Effector CD4-positive, alpha-beta T cell (primary cell): ENCODE measurements at regions not wholly inside any gene's neighbourhood (a gene's known extent, or its start where the extent isn't known, plus 50 kb on each side); places are given as distances from the start of the nearest gene placed in this dataset.

Source experiments
- DNase-seq: peaks from one replicate; pipeline ENCODE4 v3.0.0-alpha.2; 2020

DNA sequence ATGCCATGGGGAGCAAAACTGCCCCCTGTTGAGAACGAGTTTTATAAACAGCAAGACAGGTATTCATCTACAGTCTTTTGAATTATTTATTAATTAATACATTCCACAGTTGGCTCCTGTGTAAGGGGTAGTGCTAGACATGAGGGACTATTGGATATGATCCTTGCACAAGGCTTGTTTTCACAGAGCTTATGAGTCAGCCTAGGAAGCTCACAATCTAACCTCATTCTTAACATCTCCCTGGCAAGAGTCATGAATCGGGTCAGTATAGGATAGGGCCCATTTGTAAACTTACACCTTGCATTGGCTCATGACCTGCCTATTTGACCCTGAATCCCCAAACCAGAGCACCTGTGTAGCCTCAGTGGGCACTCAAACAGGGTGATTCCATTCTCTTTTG, 209.1 kb upstream of the HCCS start:
- no peak for DNase-seq

DNA sequence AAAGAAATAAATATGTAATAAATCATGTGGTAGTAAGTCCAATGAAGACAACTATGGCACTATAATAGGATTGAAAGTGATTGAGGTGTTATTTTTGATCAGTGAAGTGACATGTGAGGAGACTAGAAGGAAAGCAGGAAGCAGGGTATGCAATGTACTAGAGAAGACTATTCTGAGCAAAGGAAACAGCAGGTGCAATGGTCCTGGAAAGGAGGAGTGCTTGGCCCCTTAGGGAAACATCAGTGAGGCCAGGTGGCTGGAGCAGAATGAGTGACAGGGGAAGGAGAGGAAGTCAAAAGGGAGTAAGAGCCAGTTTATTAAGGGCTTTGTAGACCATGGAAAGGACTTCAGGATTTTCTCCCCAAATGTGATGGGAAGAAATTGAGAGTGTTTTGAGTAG, 207.6 kb upstream of the HCCS start:
- DNase-seq, result no peak

DNA sequence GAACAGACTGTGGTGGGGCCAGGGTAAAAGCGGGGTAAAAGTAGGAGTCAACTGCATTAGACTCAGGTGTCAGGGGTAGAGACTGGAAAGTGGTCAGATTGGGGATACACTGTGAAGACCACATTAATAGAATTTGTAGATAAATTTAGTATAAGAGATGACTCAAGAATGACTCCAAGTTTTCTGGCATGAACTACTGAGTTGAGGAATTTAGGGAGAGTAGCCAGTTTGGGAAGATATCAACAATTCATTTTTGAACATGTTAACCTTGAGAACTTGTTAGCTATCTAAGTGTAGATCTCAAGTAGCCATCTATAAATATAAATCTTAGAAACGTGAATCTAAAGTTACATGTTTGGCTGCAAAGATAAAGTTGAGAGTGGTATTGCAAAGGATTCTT, 206.9 kb upstream of the HCCS start:
- DNase-seq, result no peak

DNA sequence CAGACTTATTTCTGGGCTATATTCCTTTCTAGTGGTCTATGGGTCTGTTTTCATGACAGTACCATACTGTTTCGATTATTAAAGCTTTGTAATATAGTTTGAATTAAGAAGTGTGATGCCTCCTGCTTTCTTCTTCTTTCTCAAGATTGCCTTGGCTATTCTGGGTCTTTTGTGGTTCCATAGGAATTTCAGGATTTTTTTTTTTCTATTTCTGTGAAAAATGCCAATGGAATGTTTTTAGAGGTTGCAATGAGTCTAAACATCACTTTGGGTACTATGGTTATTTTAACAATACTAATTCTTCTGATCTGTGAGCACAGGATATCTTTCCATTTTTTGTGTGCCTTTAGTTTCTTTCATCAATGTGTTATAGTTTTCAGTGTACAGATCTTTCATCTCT, 204.3 kb upstream of the HCCS start:
- DNase-seq, result no peak

DNA sequence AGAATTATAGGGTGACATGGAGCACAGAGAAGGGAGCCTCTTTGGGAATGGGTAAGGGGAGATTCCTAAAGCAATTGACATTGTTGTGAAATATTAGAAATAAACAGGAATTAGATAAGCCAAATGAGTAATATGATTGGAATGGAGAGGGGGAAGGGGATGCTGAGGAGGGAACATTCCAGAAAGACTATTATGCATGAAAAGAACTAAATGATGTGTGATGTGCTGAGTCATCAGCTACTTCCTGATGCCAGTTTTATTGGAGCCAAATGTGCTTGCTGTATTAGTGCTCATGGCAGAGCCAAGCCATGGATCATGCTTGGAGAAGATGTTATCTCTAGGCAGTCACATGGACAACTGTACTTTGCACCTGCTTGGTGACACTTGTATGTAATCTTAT, 189.0 kb upstream of the HCCS start:
- DNase-seq, result no peak

DNA sequence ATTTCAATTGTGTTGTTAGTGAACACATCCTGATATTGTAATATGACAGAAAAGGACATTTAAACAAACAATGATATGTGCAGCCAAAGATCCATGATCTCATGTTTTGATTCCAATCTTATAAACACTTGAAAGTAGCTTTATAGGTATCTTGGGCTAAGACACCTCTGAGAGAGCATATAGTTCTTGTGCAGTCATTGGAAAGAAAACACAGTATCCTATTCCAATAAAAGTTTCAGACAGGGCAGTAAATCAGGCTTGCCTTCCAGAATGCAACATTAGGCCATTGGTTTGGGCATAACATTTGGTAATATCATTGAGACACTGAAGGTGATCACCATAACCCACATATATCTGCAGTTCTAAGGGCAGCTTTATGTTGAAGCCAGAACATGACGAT, 188.3 kb upstream of the HCCS start:
- no peak for DNase-seq

DNA sequence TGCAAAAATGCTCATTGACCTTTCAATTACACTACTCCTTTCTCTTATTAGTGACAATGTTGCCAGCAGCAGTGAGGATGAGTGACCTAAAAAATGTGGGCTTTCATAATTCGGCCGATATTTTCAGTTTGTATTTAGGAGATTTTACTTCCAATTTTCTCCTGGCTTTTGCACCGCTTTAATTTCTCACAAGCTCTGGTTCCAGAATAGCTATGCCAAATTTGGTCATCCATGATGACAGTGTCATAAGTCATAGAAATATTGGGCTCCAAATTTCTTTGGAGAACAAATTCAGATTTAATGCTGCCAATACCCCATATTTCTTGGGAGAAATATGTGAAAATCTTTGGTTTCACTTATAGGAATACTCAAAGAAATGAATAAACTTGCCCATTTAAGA, 187.7 kb upstream of the HCCS start:
- DNase-seq, result no peak

DNA sequence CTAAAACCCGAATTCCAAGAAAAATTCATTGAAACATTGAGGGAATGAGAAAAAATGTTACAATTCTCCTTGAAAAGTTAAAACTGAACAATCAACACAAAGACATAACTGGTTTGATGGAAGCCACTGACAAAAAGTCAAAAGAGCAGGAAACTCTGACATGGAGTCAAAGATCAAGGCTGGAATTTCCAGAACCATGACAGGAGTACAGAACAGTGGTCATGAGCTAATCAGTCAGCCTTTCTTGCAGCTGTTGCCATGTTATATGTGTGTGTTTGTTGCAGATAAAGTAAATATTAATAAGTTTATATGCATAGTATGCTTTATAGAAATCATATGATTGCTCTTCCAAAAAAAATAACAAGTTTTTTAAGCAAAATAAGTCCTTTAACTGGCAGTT, 184.7 kb upstream of the HCCS start:
- DNase-seq, result no peak

DNA sequence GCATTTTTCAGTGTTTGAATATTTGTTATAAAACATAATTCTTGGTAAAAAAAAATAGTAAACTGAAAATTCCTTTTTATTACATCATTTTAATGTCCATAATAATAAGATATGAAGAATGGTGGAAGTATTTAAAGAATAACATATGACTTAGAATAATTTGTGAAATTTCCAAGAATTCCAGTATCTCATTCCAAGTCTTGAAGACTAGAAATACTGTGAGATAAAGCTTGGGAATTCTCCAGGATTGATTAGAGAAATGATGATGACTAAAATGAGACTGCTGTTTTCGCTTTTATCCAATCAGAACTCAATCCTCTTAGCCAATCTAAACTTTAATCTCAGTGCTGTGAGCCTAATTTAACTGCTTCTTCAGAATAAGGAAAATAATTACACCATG, 184.2 kb upstream of the HCCS start:
- no peak for DNase-seq

DNA sequence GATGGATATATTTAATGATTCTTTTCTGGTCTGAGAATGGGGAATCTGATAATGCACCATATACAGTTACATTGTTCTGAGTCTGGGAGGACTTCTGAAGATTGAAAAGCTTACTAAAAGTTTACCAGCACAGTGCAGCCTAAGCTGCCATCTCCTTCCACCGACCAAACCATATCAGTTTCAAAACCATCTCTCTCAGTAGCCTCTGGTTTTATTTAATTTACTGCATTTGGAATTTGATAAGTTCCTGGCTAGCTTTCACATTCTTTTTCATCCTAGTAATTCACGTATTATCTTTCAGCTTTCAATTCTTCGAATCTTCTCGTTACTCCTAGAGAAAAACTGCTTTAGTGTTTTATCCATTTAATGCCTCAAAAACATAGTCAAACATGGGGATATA, 181.4 kb upstream of the HCCS start:
- no peak for DNase-seq

DNA sequence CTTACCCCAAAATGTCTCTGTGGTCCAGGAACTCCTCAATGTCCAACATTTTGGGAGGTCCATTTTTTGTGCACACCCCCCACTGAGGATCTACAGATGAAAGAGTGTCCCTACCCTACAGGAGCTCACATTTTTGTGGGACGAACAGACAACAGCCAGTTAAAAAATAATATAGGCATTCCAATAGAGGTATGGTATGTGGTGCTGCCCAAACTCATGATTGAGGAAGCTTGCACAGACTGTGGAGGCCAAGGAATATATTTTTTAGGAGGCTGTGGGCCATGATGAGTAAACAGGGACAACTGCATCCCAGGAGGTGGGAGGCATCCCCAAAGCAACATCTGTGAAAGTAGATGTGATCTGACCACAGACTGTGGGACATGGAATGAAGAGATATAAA, 181.0 kb upstream of the HCCS start:
- no peak for DNase-seq

DNA sequence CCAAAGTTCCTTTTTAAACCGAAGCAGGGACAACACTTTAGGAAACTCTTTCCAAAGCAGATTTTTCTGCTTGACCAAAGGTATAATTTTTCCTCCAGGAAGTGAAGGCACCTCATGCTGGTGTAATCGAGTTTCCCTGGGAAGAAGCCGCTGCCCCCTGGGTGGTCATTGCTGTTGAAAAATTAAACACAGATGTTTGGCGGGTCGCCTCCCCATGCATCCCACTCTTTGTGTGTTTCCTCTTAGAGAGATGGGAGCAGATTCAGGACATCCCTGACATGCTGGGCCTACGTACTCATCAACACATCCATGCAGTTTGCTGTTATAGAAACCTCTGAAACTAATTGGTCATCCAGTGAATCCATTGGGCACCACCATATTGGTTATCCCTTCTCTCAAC, 179.2 kb upstream of the HCCS start:
- no peak for DNase-seq

DNA sequence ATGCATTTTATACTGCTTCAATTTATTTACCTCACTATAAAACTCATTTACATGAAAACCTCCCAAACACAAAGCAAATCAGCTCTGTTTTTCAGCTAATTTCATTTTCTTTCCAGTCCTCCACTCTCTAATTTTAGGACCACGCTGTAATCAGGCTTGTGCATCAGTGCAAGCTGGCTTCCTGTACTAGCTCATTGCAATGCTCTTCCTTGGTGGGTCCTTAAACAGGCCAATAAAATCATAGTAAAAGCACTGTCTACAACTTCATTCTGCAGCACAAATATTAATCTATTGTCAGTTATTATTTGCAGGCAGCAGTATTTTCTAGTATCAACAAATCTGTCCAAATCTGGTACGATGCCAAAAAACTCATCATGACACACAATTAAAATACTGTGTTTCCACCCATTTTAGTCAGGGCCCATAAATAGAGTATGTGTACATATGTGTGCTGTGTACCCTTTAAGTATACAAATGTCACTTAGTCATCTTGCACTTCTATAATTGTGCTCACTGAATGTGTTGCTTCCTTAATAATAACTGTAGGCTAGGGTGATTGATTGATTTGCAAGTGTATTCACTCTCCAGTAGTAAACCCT, 178.2 kb upstream of the HCCS start:
- DNase-seq, result no peak

DNA sequence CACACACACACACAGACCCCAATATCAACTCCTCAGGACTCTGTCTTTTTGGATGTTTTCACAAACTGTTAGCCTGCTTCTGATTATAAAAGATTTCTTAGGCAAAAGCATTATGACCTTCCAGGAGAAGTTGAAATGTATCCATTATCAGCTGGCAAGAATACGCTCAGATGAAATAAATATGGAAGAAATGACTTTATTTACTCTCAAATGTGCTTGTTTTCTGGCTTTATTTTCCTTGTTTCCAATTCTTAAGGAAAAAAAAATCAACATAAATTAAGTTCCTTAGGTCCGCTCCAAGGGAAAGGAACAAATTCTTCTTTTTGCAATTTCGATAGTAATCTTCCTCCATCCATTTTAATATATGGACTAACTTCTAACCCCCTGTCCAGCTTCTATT, 175.6 kb upstream of the HCCS start:
- DNase-seq, result no peak

DNA sequence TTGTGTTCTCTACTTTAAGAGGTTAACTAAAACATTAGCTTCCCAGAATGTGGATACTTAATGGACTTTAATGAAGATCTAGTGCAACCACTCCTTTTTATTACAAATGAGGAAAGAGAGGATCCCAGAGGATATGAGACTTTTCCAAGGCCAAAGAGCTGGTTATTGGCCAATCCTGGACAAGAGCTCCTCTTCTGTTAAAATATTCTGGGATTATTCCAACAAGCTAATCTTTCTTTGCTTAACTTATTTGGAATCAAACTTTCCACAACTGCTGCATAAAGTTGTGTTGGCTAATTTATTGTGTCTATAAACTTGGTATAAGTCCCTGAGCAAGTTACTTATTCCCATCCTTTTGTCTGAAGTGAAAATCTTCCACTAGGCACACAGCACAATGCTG, 174.2 kb upstream of the HCCS start:
- no peak for DNase-seq

DNA sequence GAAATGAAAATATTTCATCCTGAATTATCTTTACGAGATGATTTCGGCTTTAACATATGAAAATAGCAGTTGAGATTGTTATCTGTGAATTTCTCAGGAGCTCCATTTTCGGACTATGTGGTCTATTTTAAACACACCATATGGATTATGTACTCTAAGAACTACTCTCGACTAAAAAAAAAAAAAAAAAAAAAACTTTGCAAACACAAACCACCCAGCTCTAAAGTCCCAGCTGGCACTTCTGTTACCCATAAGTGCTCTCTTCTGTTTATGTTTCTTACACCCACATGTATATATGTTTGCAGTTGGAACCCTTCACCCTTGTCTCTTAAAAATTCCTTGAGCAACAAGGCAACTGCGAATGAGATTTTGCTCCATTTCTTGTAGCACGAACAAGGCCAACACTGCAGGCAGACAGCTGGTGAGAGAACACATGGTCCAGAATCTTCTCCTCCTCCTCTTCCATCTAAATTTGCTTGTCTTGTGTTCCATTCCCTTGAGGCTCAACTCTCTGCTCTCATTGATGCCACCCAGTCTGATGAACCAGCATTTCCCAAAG, 172.7 kb upstream of the HCCS start:
- no peak for DNase-seq

DNA sequence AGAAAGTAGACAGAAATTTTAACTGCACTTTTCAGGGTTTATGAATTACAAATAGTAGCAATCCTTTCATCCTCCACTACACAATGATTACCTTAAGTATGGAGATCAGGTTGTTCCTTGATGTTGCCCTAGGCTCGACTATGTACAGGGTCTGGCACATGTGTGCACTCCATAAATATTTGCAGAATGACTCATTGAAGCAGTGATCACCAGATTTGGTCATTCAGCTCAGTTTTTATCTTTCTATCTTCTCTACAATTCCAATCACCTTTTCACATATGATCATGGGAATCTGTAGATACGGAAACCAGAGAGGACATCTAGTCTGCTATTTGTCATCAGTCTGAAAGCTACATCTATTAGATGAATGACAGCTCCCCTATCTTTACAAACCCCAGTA, 171.7 kb upstream of the HCCS start:
- no peak for DNase-seq

DNA sequence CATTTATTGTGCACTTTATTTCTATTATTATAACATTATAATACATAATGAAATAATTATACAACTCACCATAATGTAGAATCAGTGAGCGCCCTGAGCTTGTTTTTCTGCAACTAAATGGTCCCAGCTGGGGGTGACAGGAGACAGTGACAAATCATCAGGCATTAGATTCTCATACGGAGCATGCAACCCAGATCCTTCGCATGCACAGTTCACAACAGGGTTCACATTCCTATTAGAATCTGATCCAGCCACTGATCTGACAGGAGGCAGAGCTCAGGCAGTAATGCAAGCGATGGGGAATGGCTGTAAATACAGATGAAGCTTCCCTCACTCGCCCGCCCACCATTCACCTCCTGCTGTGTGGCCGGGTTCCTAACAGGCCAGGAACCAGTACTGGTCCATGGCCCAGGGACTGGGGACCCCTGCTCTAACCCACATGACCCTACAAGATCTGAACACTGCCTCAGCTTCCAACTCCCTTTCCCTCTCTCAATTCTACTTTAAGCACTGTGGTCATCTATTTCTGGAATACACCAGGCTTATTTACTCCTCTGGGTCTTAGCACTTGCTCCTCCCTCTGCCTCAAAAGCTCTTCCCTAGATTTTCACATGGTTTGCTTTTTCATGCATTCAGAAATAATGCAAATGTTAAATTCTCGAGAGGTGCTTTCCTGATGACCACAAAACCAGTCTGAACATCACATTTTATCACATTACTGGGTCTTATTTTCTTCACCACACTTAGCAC, 166.8 kb upstream of the HCCS start:
- DNase-seq, result no peak

DNA sequence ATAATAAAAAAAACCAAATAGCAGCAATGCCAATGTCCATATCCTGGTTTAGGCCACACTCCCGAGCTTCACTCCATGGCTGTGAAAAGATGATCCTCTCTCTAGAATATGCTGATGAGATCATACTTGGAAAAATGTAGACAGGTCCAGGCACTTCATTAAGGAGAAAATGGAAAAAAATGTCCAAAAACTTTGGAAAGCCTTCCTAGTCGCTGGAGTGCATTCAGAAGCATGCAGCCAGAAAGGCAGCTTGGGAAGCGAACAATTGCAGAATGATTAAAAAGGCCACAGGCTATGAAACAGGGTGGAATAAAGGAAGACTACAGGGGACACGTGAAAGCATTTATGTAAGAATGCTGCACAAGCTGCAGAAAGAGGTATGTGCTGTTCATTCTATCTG, 165.6 kb upstream of the HCCS start:
- no peak for DNase-seq

DNA sequence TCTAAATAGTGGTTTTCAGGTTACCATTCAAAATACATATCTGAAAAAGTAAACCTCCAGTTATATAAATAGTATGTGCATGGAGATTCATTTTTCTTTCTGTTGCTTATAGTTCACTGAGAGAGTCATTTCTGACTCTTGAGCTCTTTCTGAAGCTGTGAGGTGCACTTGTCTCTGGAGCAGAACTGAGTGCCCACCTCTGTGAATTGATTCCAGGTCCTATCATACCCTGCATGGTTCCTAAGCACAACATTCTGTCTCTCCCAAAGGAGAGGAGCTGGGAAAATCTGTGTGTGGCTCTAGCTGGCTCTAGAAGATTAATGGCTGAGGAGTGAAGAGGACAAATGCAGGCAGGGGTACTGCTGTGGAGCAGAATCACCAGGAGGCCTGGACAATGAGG, 161.6 kb upstream of the HCCS start:
- no peak for DNase-seq

DNA sequence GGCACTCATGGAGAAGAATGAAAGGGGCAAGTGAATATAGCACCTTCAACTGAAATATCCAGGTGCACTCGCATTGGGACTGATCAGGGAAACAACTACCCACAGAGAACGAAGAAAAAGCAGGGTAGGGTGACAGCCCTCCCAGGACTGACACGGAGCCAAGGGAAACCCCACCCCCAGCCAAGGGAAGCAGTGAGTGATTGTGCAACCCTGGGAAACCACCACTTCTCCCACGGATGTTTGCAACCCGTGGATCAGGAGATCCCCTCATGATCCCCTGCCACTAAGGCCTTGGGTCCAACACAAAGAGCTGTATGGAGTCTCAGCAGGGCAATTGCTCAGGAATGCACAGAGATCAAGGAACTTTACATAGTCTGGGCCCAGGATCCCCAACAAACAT, 158.5 kb upstream of the HCCS start:
- no peak for DNase-seq

DNA sequence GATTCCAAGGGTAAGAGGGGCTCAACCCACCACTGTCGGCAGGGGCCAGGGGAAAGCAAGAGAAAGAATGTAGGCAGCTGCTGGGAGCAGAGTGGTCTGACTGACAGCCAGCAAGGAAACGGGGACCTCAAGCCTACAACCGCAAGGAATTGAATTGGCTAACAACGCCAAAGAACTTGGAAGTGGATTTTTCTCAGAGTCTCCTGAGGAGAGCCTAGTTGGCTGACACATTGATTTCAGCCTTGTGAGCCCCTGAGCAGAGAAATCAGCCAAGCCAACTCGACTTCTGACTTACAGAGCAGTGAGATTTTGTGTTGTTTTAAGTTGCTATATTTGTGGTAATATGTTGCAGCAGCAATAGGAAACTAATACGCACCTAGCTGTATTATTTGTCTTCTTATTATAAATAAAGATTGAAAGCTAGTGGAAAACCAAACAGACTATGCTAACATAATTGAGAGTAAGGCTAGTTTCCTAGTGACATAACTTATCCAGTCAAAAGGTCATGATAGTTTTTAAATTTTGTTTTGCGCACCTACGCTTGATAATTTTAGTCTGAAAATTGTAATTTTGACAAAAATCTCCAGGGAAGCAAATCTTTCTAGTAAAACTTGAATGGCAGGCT, 145.8 kb upstream of the HCCS start:
- no peak for DNase-seq

DNA sequence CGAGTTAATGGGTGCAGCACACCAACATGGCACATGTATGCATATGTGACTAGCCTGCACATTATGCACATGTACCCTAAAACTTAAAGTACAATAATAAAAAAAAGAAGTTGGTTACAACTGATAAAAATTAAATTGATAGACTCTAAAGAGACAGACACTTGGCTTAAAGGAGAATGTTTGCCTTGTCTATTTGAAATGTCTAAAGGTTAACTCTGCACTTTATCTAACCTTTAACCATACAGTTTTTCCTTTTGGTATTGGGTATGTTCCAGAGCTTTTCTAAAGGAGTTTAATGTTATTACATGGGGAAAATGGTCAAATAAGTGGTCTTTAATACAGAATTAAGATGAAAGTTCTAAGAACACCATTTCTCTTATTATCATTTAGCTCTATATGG, 145.1 kb upstream of the HCCS start:
- no peak for DNase-seq

DNA sequence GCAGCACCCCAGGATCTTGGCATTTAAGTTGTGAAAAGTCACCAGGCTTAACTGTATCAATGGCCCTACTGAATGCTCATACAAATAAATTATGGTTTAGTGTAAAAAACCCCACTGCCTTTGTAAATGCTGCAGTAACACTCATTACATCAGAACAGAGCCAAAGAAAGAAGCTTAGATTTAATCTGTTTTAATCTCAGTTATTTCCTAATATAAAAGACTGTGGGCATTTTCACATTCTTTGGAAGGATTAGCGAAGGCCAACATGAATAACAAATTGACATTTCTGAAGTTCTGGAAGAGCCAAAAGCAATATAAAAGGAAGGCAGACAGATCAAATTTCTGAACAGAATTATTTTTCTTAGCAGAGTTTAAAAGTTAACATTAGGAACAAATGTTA, 140.0 kb upstream of the HCCS start:
- DNase-seq, result no peak
